Natural killer cell (primary cell): ENCODE measurements at regions not wholly inside any gene's neighbourhood (a gene's known extent, or its start where the extent isn't known, plus 50 kb on each side); places are given as distances from the start of the nearest gene placed in this dataset.

Experiments used
- ATAC-seq, 3 donors: fragments of 150-1000 bp in 2 of 3; fragments of 200-7000 bp in 1 of 3; cut with Tn5 transposase; 1 replicate in 1 of 3; 2 replicates in 2 of 3; pipeline ENCODE4 v1.10.0; 2021; ENCODE audit warnings: mild to moderate bottlenecking in 2 of 3, moderate library complexity in 2 of 3
- DNase-seq, 2 donors: peaks; one replicate each; pipeline versions ENCODE4 v3.0.0 to v3.0.0-alpha.2; 2013 to 2021; ENCODE audit warnings: mixed read lengths in 1 of 2
- H3K27ac ChIP-seq: one replicate; pipeline ENCODE4 v1.5.1; 2013; ENCODE audit warnings: mild to moderate bottlenecking, low read length
- H3K27me3 ChIP-seq: one replicate; pipeline ENCODE4 v1.6.1; 2013; ENCODE audit warnings: low read length; ENCODE audit not compliant: control insufficient read depth, insufficient read depth
- H3K36me3 ChIP-seq: one replicate; pipeline ENCODE4 v1.6.1; 2013; ENCODE audit warnings: low read length; ENCODE audit not compliant: control insufficient read depth, insufficient read depth
- H3K4me1 ChIP-seq: one replicate; pipeline ENCODE4 v1.6.1; 2013; ENCODE audit warnings: low read length; ENCODE audit not compliant: control insufficient read depth, insufficient read depth
- H3K4me3 ChIP-seq: one replicate; pipeline ENCODE4 v1.5.1; 2013; ENCODE audit warnings: low read length
- H3K9me3 ChIP-seq: one replicate; pipeline ENCODE4 v1.6.1; 2013; ENCODE audit warnings: low read length; ENCODE audit not compliant: control insufficient read depth, insufficient read depth
- H3K27ac Mint-ChIP-seq, 2 donors: one replicate each; pipeline ENCODE4 v1.8.0; 2022; ENCODE audit warnings: mild to moderate bottlenecking in 2 of 2, mixed read lengths in 2 of 2, moderate library complexity in 1 of 2
- H3K27me3 Mint-ChIP-seq, 2 donors: one replicate each; pipeline ENCODE4 v1.8.0; 2022; ENCODE audit warnings: low read depth in 2 of 2, mixed read lengths in 2 of 2
- H3K36me3 Mint-ChIP-seq: one replicate; pipeline ENCODE4 v1.8.0; 2022; ENCODE audit warnings: mixed read lengths
- H3K4me1 Mint-ChIP-seq, 2 donors: one replicate each; pipeline ENCODE4 v1.8.0; 2022; ENCODE audit warnings: mixed read lengths in 2 of 2
- H3K4me3 Mint-ChIP-seq: one replicate; pipeline ENCODE4 v1.8.0; 2022; ENCODE audit warnings: mild to moderate bottlenecking, moderate library complexity, mixed read lengths
- H3K9me3 Mint-ChIP-seq, 2 donors: one replicate each; pipeline ENCODE4 v1.8.0; 2022; ENCODE audit warnings: mixed read lengths in 2 of 2
- CTCF ChIP-seq: fragments of 200-600 bp; IDR thresholded peaks from one replicate; pipeline ENCODE4 v1.8.0; 2022; ENCODE audit warnings: antibody characterized with exemption
- WGBS: methylation state at CpG from one replicate; pipeline ENCODE4 v1.1.7; 2013; ENCODE audit warnings: missing lambda C conversion rate; ENCODE audit not compliant: insufficient coverage; 5-methylcytosine and 5-hydroxymethylcytosine counted together
- intact Hi-C: fragments of 100-400 bp; cut with micrococcal nuclease; formaldehyde crosslinking; loops from one replicate; pipeline ENCODE4 v1.14.2; 2022

GRCh38 chr2:71997843-71998242, 149.8 kb downstream of the CYP26B1 start:
- H3K27ac Mint-ChIP-seq = no peak overlapping the region
- H3K27me3 ChIP-seq = no peaks in the 10 kb centered on the region
- TF ChIP-seq CTCF = no peak
- H3K27me3 Mint-ChIP-seq = peaks cover 0 to 7% of the 10 kb centered on the region in 2 donors
- no peak overlapping the region for H3K27ac ChIP-seq
- H3K9me3 ChIP-seq = no peaks in the 10 kb centered on the region
- no peaks in the 10 kb centered on the region for H3K9me3 Mint-ChIP-seq
- H3K4me1 ChIP-seq = no peaks in the 10 kb centered on the region
- H3K36me3 Mint-ChIP-seq = no peaks in the 10 kb centered on the region
- DNase-seq (no peak), ATAC-seq (no peak)
- H3K4me3 Mint-ChIP-seq = no peak overlapping the region
- no peak overlapping the region for H3K4me3 ChIP-seq
- intact Hi-C loops = no loop called here
- no peaks in the 10 kb centered on the region for H3K36me3 ChIP-seq
- H3K4me1 Mint-ChIP-seq = no peaks in the 10 kb centered on the region

DNA sequence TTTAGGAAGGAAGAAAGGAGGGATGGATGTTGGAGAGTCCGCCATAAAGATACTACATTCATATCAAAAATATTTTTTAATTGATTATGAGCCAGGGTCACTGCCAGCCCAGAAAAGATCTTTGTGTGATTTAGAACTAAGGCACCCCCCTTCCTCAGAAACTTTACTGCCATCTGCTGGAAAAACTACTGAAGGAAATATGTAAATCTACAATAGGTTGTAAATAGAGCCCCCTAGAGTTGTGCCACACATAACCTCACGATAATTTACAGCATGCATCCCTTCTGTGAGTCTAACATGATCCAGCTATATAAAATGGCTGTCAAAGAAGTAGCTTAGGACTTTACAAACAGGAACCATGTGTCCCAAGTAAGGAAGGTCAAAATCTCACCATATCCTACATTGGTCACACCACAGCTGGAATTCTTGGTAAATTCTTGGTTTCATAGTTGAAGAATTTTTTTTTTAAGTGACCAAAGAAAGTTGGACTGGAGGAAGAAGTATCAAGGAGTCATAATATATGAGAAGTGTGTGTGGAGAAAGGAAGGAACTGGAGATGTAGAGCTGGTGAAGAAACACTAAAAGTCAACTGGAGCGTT, 152.5 kb downstream of the CYP26B1 start:
- no peaks in the 10 kb centered on the region for H3K36me3 Mint-ChIP-seq
- Histone ChIP-seq H3K4me3 (no peak overlapping the region), H3K36me3 (no peaks in the 10 kb centered on the region), H3K4me1 (no peaks in the 10 kb centered on the region), H3K27me3 (no peaks in the 10 kb centered on the region), H3K27ac (no peak overlapping the region), H3K9me3 (no peaks in the 10 kb centered on the region)
- H3K9me3 Mint-ChIP-seq = no peaks in the 10 kb centered on the region
- intact Hi-C loops = no loop called here
- no peak for DNase-seq
- no peak for ATAC-seq
- H3K27me3 Mint-ChIP-seq = peaks cover 0 to 3% of the 10 kb centered on the region in 2 donors
- TF ChIP-seq CTCF = no peak
- H3K4me3 Mint-ChIP-seq = no peak overlapping the region
- H3K4me1 Mint-ChIP-seq = no peaks in the 10 kb centered on the region
- 84% methylated on average over 2 of the region's 3 CpGs for WGBS
- no peak overlapping the region for H3K27ac Mint-ChIP-seq

DNA sequence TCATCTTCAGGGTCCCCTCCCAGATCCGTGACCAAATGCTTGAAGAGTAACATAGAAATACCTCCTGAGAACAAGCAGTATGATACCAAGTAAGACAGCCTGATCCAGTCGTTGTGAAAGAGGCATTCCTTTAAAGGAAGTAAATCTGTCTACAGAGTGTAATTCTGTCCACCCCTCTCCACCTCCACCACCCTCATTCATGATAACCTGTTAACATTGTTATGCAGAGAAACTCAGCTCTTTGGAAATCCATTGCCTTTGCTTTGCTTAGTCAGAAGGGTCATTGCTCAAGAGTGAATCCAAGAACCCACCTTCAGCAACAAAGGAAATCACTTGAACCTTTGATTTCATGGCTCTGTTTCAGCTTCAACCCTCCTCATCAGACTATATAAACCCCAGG, 155.6 kb downstream of the CYP26B1 start:
- Histone ChIP-seq H3K9me3 (no peaks in the 10 kb centered on the region), H3K27me3 (no peaks in the 10 kb centered on the region), H3K36me3 (no peaks in the 10 kb centered on the region), H3K27ac (no peak overlapping the region), H3K4me1 (no peaks in the 10 kb centered on the region), H3K4me3 (no peak overlapping the region)
- ATAC-seq (no peak), DNase-seq (no peak)
- H3K4me1 Mint-ChIP-seq = no peaks in the 10 kb centered on the region
- no peaks in the 10 kb centered on the region for H3K36me3 Mint-ChIP-seq
- intact Hi-C loops = no loop called here
- TF ChIP-seq CTCF = no peak
- WGBS = 69% methylated on average over 2 of the region's 2 CpGs
- peaks cover 0 to under 1% of the 10 kb centered on the region in 2 donors for H3K27me3 Mint-ChIP-seq
- H3K4me3 Mint-ChIP-seq = no peak overlapping the region
- H3K9me3 Mint-ChIP-seq = no peaks in the 10 kb centered on the region
- no peak overlapping the region for H3K27ac Mint-ChIP-seq

DNA sequence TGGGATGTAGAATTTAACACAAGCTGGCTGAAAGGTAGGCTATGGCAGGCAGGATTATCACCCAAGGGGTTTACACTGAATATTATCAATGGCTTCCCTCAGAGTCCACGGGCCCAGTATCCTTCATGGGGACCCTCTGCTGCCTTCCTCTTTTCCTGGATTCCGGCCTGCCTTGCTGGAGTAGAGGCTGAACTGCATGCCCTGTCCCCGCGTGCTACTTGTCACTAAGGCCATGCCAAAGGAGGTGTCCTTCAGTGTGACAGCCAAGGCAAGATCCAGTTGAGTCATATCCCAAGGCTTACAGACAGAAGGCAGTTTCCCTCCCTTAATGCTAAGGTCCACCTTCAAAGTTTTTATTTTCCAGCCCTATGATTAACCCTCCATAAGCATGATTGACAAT, 156.3 kb downstream of the CYP26B1 start:
- Histone ChIP-seq H3K27me3 (no peaks in the 10 kb centered on the region), H3K36me3 (no peaks in the 10 kb centered on the region), H3K27ac (no peak overlapping the region), H3K4me1 (no peaks in the 10 kb centered on the region), H3K4me3 (no peak overlapping the region), H3K9me3 (no peaks in the 10 kb centered on the region)
- peaks cover 0 to 2% of the 10 kb centered on the region in 2 donors for H3K9me3 Mint-ChIP-seq
- no peak for TF ChIP-seq CTCF
- ATAC-seq (no peak), DNase-seq (no peak)
- intact Hi-C loops = no loop called here
- H3K4me3 Mint-ChIP-seq = no peak overlapping the region
- H3K36me3 Mint-ChIP-seq = no peaks in the 10 kb centered on the region
- no peaks in the 10 kb centered on the region for H3K4me1 Mint-ChIP-seq
- no peak overlapping the region for H3K27ac Mint-ChIP-seq
- WGBS = 93% methylated on average over 4 of the region's 4 CpGs
- peaks cover 0 to 7% of the 10 kb centered on the region in 2 donors for H3K27me3 Mint-ChIP-seq
